IPS DF 6.9 (cell line): ENCODE measurements at regions not wholly inside any gene's neighbourhood (a gene's known extent, or its start where the extent isn't known, plus 50 kb on each side); places are given as distances from the start of the nearest gene placed in this dataset.
"Not testable (repeated sequence)": the region's sequence is repeated elsewhere in the genome, so short reads cannot be mapped to it uniquely, and the experiment has no call there.

ENCODE experiments used
- DNase-seq: peaks from one replicate; pipeline ENCODE4 v3.0.0-alpha.2; 2013; ENCODE audit warnings: low read depth, low spot score
- H3K27ac ChIP-seq: one replicate; pipeline ENCODE4 v1.5.1; 2013; ENCODE audit warnings: low read length, control low read depth
- H3K27me3 ChIP-seq: 2 replicates; pipeline ENCODE4 v1.6.1; 2013; ENCODE audit warnings: mild to moderate bottlenecking, low read length; ENCODE audit not compliant: control insufficient read depth, insufficient read depth
- H3K36me3 ChIP-seq: 2 replicates; pipeline ENCODE4 v1.6.1; 2013; ENCODE audit warnings: low read length; ENCODE audit not compliant: control insufficient read depth, insufficient read depth
- H3K4me1 ChIP-seq: 2 replicates; pipeline ENCODE4 v1.6.1; 2013; ENCODE audit warnings: low read length; ENCODE audit not compliant: control insufficient read depth, insufficient read depth
- H3K4me3 ChIP-seq: 2 replicates; pipeline ENCODE4 v1.5.1; 2013; ENCODE audit warnings: mild to moderate bottlenecking, low read length
- H3K9me3 ChIP-seq: 2 replicates; pipeline ENCODE4 v1.6.1; 2013; ENCODE audit warnings: low read length, inconsistent platforms; ENCODE audit not compliant: control insufficient read depth, insufficient read depth
- WGBS: extraction: QIAGEN DNeasy Blood & Tissue Kit; methylation state at CpG from one replicate; pipeline ENCODE4 v1.1.7; 2013; ENCODE audit warnings: mixed read lengths, missing lambda C conversion rate; ENCODE audit not compliant: insufficient read length, insufficient coverage; 5-methylcytosine and 5-hydroxymethylcytosine counted together

DNA sequence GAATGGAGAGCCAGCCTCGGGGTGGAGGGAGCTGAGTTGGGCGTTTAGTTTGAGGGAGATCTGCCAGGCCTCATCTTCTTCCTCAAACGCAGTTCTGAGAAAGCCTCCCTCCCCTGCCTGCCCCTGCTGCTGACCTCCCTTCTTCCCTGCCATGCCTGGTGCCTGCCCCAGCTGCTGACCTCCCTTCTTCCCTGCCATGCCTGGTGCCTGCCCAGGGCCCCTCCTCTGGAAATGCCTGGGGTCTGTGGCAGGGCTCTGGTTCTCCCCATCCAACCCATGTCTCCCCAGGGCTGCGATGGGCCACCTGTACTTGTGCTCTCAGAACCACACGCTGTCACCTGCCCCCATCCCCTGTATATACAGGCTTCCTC lies 114.6 kb downstream of the VEGFA start:
- WGBS = no CpG with 5 or more reads among the region's 5 CpGs
- H3K4me1 ChIP-seq = no peaks in the 10 kb centered on the region; the same call in 1 of the 2 replicates
- H3K36me3 ChIP-seq = no peaks in the 10 kb centered on the region; the same call in 1 of the 2 replicates
- DNase-seq = no peak
- H3K27ac ChIP-seq = no peak overlapping the region
- no peaks in the 10 kb centered on the region; the same call in 1 of the 2 replicates for H3K27me3 ChIP-seq
- no peaks in the 10 kb centered on the region for H3K9me3 ChIP-seq
- no peak overlapping the region for H3K4me3 ChIP-seq

DNA sequence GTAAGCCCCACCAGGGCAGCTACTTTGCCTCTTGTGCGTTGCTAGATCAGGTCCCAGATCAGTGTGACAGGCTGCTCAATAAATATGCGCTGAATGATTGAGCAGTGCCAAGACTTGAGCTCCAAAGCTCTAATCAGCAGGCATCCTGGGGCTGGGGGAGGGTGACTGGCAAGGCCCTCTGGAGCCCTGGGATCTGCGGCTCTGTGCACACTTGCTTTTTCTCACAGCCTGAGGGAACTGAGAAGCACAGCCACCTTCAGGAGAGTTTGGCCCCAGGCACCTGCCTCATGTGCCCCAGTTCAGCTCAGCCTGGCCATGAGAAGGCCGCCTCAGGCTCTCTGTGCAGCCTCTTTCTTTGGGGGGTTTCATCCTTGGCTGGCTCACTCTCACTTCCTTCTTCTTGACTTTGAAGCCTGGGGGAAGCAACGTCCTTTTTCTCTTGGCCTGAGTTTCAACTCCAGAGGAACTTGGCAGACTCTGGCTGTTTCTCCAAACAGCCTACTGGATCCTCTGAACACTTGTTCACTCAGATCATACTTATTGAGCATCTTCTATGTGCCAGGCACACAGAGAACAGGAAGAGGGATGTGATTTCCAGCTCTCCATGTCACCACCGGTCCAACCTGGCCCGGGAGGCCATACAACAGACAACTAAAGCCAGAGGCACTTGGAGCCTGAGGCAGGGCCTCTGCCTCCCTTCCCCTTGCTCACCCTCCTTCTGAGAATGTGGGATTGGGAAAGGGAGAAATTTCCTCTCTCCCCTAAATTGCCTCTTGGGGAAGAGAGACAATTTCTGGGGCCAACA lies 114.0 kb downstream of the VEGFA start:
- Histone ChIP-seq H3K9me3 (no peaks in the 10 kb centered on the region), H3K27ac (no peak overlapping the region), H3K36me3 (no peaks in the 10 kb centered on the region; the same call in 1 of the 2 replicates), H3K4me3 (no peak overlapping the region), H3K4me1 (no peaks in the 10 kb centered on the region; the same call in 1 of the 2 replicates), H3K27me3 (no peaks in the 10 kb centered on the region; the same call in 1 of the 2 replicates)
- no CpG with 5 or more reads among the region's 7 CpGs for WGBS
- no peak for DNase-seq

- no CpG with 5 or more reads among the region's 9 CpGs for WGBS
- H3K36me3 ChIP-seq, H3K27ac ChIP-seq, H3K27me3 ChIP-seq, DNase-seq, H3K9me3 ChIP-seq, H3K4me3 ChIP-seq, H3K4me1 ChIP-seq: not testable (repeated sequence)
Observed at GRCh38 chr6:43882690-43883448, 112.9 kb downstream of the VEGFA start.

DNA sequence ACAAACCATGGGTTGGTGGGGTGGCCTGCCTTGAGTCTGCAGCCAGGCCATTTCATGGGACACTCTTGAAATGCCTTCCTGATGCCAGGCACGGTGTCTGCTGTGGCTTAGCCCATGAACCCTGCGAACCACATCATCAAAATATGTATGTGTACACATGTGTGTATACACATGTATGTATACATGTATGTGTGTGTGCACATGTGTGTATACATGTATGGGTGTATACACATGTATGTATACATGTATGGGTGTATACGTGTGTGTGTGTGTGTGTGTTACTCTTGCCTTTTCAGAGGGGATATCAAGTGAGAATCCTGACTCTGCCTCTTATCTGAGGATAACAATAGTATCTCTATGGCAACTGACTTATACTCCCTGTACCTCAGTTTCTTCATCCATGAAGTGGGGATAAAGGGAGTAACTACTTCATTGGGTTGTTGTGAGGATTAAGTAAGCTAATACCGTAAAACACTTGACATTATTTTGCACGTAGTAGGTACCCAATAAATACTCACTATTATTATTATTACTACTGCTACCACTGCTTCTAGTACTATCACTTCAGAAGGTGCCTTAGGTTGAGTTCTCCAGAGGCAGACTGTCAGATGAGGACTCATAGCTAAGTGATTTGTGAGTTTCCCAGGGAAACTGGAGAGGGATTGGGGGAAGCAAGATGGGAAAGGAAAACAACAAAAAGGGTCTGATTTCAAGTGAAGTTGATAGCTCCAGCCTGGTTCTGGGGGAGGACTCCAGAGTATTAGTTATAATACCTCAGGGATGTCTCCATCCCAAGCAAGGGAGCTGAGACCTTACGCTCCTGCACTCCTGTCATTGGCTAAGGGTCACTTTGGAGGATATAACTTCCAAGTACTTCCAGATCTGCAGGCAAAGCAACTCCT lies 110.5 kb downstream of the VEGFA start:
- Histone ChIP-seq H3K9me3 (no peaks in the 10 kb centered on the region), H3K4me1 (no peaks in the 10 kb centered on the region; the same call in 1 of the 2 replicates), H3K4me3 (no peak overlapping the region), H3K36me3 (no peaks in the 10 kb centered on the region), H3K27ac (no peak overlapping the region), H3K27me3 (no peaks in the 10 kb centered on the region; the same call in 1 of the 2 replicates)
- DNase-seq = no peak
- no CpG with 5 or more reads among the region's 6 CpGs for WGBS

GRCh38 chr6:43879722-43880121 lies 109.7 kb downstream of the VEGFA start:
- Histone ChIP-seq H3K9me3 (no peaks in the 10 kb centered on the region), H3K36me3 (no peaks in the 10 kb centered on the region), H3K4me3 (no peak overlapping the region), H3K27me3 (no peaks in the 10 kb centered on the region; the same call in 1 of the 2 replicates), H3K4me1 (no peaks in the 10 kb centered on the region; the same call in 1 of the 2 replicates), H3K27ac (no peak overlapping the region)
- DNase-seq = no peak
- no CpG with 5 or more reads among the region's 4 CpGs for WGBS

DNA sequence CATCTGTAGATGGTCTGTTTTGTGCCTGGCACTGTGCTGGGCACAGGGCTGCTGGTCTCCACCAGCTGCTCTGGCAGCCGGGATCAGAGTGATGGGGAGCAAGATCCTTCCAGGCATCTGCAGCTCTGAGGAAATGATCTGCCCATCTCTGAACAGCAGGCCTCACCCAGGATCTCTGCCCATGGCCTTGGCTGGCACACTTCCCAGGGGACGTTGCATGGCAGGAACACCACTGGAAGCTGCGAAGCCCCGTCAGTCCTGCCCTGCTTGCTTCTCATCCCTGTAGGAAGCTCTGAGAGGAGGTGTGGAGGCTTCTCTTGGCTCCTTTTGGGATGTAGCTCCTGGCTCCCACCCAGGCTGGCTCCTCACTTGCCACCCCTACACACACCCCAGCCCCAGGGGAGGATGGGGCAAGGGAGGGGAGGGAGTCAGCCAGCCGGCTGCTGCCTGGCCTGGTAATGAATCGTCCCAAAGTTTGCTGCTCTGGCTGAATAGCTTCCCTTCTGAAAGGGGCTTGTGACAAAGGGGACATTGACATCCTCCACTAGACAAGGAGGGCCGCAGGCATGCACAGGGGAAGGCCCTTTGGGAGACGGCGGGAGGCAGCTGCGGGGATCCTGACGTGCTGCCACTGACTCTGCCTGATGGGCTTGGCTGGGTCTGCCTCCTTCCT lies 108.9 kb downstream of the VEGFA start:
- whole genome bisulfite sequencing = no CpG with 5 or more reads among the region's 11 CpGs
- Histone ChIP-seq H3K9me3 (no peaks in the 10 kb centered on the region), H3K27me3 (no peaks in the 10 kb centered on the region; the same call in 1 of the 2 replicates), H3K4me1 (no peaks in the 10 kb centered on the region; the same call in 1 of the 2 replicates), H3K27ac (no peak overlapping the region), H3K36me3 (no peaks in the 10 kb centered on the region), H3K4me3 (no peak overlapping the region)
- DNase-seq = no peak

DNA sequence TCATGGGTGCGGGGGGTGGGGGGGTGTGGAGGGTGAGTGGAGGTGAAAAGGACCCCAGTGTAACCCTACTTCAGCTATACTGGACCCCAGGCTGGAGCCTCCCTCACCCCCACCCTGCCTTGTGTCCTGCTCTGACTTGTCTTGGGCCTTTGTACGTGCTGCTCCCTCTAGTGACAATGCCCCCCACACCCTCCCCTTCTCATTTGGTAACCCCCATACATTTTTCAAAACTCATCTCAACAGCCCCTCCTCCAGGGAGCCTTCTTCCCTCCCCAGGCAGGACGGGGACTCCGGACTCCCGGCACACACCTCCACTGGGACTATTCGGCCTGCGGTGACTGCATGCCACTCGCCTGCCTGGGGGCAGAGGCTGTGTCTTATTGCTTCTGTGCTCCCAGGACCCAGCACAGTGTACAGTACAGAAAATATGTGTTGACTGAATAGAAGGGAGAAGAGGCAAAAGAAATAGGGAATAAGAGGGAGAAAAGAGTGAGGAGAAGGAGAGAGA lies 108.2 kb downstream of the VEGFA start:
- H3K27me3 ChIP-seq = no peaks in the 10 kb centered on the region; the same call in 1 of the 2 replicates
- WGBS = no CpG with 5 or more reads among the region's 8 CpGs
- H3K4me1 ChIP-seq = no peaks in the 10 kb centered on the region; the same call in 1 of the 2 replicates

GRCh38 chr6:43877463-43878126 lies 107.6 kb downstream of the VEGFA start:
- no peaks in the 10 kb centered on the region; the same call in 1 of the 2 replicates for H3K27me3 ChIP-seq
- H3K4me3 ChIP-seq = no peak overlapping the region
- H3K36me3 ChIP-seq = no peaks in the 10 kb centered on the region
- H3K4me1 ChIP-seq = no peaks in the 10 kb centered on the region; the same call in 1 of the 2 replicates
- no peak overlapping the region for H3K27ac ChIP-seq
- no CpG with 5 or more reads among the region's 10 CpGs for WGBS
- H3K9me3 ChIP-seq = no peaks in the 10 kb centered on the region
- DNase-seq = no peak

More for the DNA sequence above, 108.2 kb downstream of the VEGFA start:
- no peak for DNase-seq
- Histone ChIP-seq H3K36me3 (no peaks in the 10 kb centered on the region), H3K27ac (no peak overlapping the region), H3K9me3 (no peaks in the 10 kb centered on the region), H3K4me3 (no peak overlapping the region)

DNA sequence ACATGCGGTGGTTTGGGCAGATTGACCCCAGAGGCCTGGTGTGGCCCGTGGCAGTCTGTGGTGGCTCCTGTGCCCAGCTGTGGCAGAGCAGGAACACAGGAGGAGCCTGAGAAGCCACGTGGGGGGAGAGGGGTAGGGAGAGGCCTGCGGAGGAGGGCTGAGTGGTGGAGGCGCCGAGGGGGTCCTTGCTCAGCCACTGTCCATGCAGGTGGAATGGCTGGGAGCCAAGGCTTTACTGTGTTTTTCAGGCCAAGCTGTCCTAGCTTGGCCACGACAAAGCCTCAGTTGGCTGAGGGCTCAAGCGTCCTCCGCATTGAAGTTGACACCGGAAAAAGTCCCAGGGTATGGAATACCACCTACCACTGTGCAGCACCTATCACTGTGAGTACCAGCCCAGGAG lies 107.0 kb downstream of the VEGFA start:
- no CpG with 5 or more reads among the region's 10 CpGs for WGBS
- Histone ChIP-seq H3K27ac (no peak overlapping the region), H3K27me3 (no peaks in the 10 kb centered on the region), H3K4me1 (no peaks in the 10 kb centered on the region; the same call in 1 of the 2 replicates), H3K36me3 (no peaks in the 10 kb centered on the region), H3K9me3 (no peaks in the 10 kb centered on the region), H3K4me3 (no peak overlapping the region)
- no peak for DNase-seq
